Erythroblast (primary cell): ENCODE measurements at regions not wholly inside any gene's neighbourhood (a gene's known extent, or its start where the extent isn't known, plus 50 kb on each side); places are given as distances from the start of the nearest gene placed in this dataset.

ENCODE experiments used
- GATA1 ChIP-seq: IDR thresholded peaks from 2 replicates; pipeline ENCODE4 v1.6.1; 2011; ENCODE audit warnings: low read depth, mild to moderate bottlenecking, control low read depth, low read length, moderate library complexity
- POLR2A ChIP-seq: IDR thresholded peaks from 2 replicates; pipeline ENCODE4 v1.6.1; 2011; ENCODE audit warnings: mild to moderate bottlenecking, low read length

DNA sequence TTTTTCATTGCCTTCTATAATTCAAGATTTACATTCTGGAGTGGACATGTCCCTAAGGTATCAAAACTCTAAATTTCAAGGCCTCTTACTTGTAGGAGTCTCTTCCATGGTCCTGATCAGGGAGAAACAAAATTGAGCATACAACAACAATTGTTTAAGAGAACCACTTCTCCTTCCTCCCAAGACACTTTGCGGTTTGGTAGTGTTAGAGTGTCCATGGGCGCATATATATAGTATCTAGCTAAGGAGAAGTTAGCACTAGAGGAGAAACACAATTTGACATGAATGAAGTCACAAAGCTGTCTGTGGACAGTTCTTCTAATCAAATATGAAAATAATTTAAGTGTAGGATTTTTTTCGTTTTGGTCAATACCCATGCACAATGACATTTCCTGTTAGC is 349.1 kb upstream of the MAP2 start:
- TF ChIP-seq POLR2A = no peak
- TF ChIP-seq GATA1 = no peak
